Type B pancreatic cell (in vitro differentiated cells): ENCODE measurements at regions not wholly inside any gene's neighbourhood (a gene's known extent, or its start where the extent isn't known, plus 50 kb on each side); places are given as distances from the start of the nearest gene placed in this dataset.

Experiments
- DNase-seq: peaks from one replicate; pipeline ENCODE4 v3.0.0; 2021; ENCODE audit warnings: mixed read lengths; ENCODE audit not compliant: unreplicated experiment; ENCODE audit errors: extremely low spot score
- H3K27ac Mint-ChIP-seq: 2 replicates; pipeline ENCODE4 v1.8.0; 2021; ENCODE audit warnings: mild to moderate bottlenecking, mixed read lengths
- H3K27me3 Mint-ChIP-seq: 2 replicates; pipeline ENCODE4 v1.8.0; 2021; ENCODE audit warnings: mixed read lengths
- H3K36me3 Mint-ChIP-seq: 2 replicates; pipeline ENCODE4 v1.8.0; 2021; ENCODE audit warnings: mixed read lengths
- H3K4me1 Mint-ChIP-seq: one replicate; pipeline ENCODE4 v1.8.0; 2021; ENCODE audit warnings: mixed read lengths; ENCODE audit not compliant: unreplicated experiment
- H3K4me3 Mint-ChIP-seq: 2 replicates; pipeline ENCODE4 v1.8.0; 2021; ENCODE audit warnings: mild to moderate bottlenecking, mixed read lengths
- H3K9me3 Mint-ChIP-seq: 2 replicates; pipeline ENCODE4 v1.8.0; 2021; ENCODE audit warnings: mixed read lengths
- CTCF ChIP-seq: fragments of 200-600 bp; sonication (generic); conservative IDR thresholded peaks from 2 replicates; pipeline ENCODE4 v1.5.0; 2021; ENCODE audit warnings: antibody characterized with exemption, mild to moderate bottlenecking

- Mint-ChIP-seq H3K36me3 (no peaks in the 10 kb centered on the region), H3K4me1 (peaks cover 18% of the 10 kb centered on the region), H3K4me3 (peak overlapping the region; percentile 61), H3K27me3 (peaks cover 78% of the 10 kb centered on the region), H3K9me3 (peaks cover 15% of the 10 kb centered on the region), H3K27ac (no peak overlapping the region)
- TF ChIP-seq CTCF, result no peak
- no peak for DNase-seq
Observed at GRCh38 chr1:38474738-38475623, 384.6 kb downstream of the RRAGC start.

- no peak for TF ChIP-seq CTCF
- Mint-ChIP-seq H3K27me3 (peaks cover 39% of the 10 kb centered on the region), H3K4me1 (peaks cover 8% of the 10 kb centered on the region), H3K4me3 (no peak overlapping the region), H3K9me3 (peaks cover 6% of the 10 kb centered on the region), H3K27ac (no peak overlapping the region), H3K36me3 (no peaks in the 10 kb centered on the region)
- DNase-seq, result no peak
Observed at GRCh38 chr1:38466487-38466886, 393.1 kb downstream of the RRAGC start.

GRCh38 chr1:38465460-38465859 lies 394.1 kb downstream of the RRAGC start:
- Mint-ChIP-seq H3K27ac (no peak overlapping the region), H3K4me1 (peaks cover 8% of the 10 kb centered on the region), H3K27me3 (peaks cover 36% of the 10 kb centered on the region), H3K4me3 (no peak overlapping the region), H3K36me3 (no peaks in the 10 kb centered on the region), H3K9me3 (peaks cover 6% of the 10 kb centered on the region)
- no peak for TF ChIP-seq CTCF
- DNase-seq, result no peak

GRCh38 chr1:38464071-38464661 lies 395.4 kb downstream of the RRAGC start:
- H3K36me3 Mint-ChIP-seq, result no peaks in the 10 kb centered on the region
- no peak overlapping the region for H3K4me3 Mint-ChIP-seq
- no peak for TF ChIP-seq CTCF

GRCh38 chr1:38463074-38463473 lies 396.5 kb downstream of the RRAGC start:
- H3K27ac Mint-ChIP-seq, result no peak overlapping the region
- DNase-seq, result no peak
- no peak overlapping the region for H3K4me3 Mint-ChIP-seq

More at GRCh38 chr1:38464071-38464661, 395.4 kb downstream of the RRAGC start:
- H3K9me3 Mint-ChIP-seq, result peaks cover 6% of the 10 kb centered on the region
- peaks cover 37% of the 10 kb centered on the region for H3K27me3 Mint-ChIP-seq
- peaks cover 8% of the 10 kb centered on the region for H3K4me1 Mint-ChIP-seq
- no peak for DNase-seq
- H3K27ac Mint-ChIP-seq, result no peak overlapping the region

More at GRCh38 chr1:38463074-38463473, 396.5 kb downstream of the RRAGC start:
- Mint-ChIP-seq H3K27me3 (peaks cover 37% of the 10 kb centered on the region), H3K4me1 (peaks cover 8% of the 10 kb centered on the region), H3K9me3 (peaks cover 6% of the 10 kb centered on the region), H3K36me3 (no peaks in the 10 kb centered on the region)
- TF ChIP-seq CTCF, result no peak
